Peyer's patch (tissue), 4 donors: ENCODE measurements at regions not wholly inside any gene's neighbourhood (a gene's known extent, or its start where the extent isn't known, plus 50 kb on each side); places are given as distances from the start of the nearest gene placed in this dataset.

Experiments
- POLR2A ChIP-seq, 2 donors: fragments of 450-650 bp; IDR thresholded peaks; one replicate each; pipeline ENCODE4 v1.5.1; 2017; ENCODE audit warnings: antibody characterized with exemption in 2 of 2, mild to moderate bottlenecking in 2 of 2, moderate library complexity in 2 of 2
- TF ChIP-seq, protein P1 (sequence below), 6 experiments: fragments of 450-650 bp in 4 of 6; fragments of 200-600 bp in 2 of 6; sonication (generic) in 1 of 6; IDR thresholded peaks; one replicate each; pipeline ENCODE4 v1.5.1; 2017 to 2019; ENCODE audit warnings: antibody characterized with exemption in 6 of 6, mild to moderate bottlenecking in 3 of 6, moderate library complexity in 1 of 6

DNA sequence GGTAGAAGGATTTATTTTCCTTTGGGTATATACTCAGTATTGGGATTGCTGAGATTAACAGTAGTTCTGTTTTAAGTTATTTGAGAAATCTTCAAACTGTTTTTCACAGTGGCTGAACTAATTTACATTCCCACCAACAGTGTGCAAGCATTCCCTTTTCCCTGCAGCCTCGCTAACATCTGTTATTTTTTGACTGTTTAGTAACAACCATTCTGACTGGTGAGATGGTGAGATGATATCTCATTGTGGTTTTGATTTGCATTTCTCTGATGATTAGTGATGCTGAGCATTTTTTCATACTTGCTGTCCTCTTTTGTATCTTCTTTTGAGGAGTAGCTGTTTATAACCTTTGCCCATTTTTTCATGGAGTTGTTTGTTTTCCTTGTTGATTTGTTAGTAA, 457.8 kb downstream of the TRAM1L1 start:
- TF ChIP-seq, protein P1, sequence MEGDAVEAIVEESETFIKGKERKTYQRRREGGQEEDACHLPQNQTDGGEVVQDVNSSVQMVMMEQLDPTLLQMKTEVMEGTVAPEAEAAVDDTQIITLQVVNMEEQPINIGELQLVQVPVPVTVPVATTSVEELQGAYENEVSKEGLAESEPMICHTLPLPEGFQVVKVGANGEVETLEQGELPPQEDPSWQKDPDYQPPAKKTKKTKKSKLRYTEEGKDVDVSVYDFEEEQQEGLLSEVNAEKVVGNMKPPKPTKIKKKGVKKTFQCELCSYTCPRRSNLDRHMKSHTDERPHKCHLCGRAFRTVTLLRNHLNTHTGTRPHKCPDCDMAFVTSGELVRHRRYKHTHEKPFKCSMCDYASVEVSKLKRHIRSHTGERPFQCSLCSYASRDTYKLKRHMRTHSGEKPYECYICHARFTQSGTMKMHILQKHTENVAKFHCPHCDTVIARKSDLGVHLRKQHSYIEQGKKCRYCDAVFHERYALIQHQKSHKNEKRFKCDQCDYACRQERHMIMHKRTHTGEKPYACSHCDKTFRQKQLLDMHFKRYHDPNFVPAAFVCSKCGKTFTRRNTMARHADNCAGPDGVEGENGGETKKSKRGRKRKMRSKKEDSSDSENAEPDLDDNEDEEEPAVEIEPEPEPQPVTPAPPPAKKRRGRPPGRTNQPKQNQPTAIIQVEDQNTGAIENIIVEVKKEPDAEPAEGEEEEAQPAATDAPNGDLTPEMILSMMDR (IDR thresholded peaks at IDR 0.05), result no peak
- no peak for TF ChIP-seq POLR2A (IDR thresholded peaks at IDR 0.05)
